ENCODE measurements at regions not wholly inside any gene's neighbourhood (a gene's known extent, or its start where the extent isn't known, plus 50 kb on each side); places are given as distances from the start of the nearest gene placed in this dataset.
"Not testable (repeated sequence)": the region's sequence is repeated elsewhere in the genome, so short reads cannot be mapped to it uniquely, and the experiment has no call there.

DNA sequence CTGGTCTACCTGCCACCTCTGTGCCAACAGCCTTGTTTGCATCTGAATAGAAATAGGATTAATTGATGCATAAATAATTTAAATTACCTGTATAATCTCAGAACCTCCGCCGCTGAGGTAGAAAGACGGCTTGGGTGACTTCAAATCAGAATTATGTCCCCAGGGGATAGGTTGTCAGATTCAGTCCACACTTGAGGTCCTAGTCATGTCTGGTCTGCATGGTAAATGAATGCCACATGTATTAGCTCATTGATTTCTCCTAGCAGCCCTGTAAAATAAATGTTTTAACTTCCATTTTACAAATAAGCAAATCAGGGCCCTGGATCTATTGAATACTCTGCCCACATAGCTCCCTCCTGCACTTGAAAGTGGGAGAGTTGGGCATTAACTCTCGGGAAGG is 368.0 kb upstream of the WWC1 start:
- DNase-seq: no peak

DNA sequence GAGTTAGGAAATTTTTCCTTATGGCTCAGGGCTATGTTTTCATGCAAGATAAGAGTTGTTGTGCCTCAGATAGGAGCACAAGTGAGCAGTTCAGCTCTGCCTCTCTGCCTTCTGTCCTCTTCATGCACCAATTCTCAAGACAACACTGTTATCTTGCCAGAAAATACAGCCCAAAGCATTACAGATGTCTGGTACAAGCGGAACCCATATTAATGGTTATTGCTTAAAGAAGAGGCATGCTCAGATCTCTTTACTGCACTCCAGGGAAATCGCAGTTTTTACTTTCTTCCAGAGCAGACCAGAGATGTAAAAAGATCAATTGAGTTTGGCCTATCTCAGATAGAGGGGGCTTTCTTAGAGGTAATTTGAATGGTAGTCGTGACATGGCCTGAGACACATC is 361.6 kb upstream of the WWC1 start:
- DNase-seq: no peak

DNA sequence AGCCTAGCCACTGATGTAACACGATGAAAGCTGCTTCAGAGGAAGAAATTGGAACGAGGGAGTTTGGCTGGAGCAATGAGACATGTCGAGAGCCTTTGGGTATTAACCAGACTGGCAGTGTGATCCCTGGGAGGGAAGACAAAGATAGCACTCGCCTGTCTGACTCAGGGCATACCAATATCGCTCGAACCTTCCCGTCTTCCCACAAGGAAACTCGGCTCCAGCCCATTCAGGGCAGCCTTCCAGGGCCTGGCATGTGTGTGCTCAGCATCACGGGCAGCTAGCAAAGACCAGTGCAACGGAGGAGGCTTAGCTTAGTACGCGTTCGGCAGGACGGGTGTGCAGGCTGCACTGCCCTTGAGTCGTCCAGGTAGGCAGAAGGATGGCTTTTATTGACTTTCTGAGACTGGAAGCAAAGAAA is 356.9 kb upstream of the WWC1 start:
- peak; percentile 64 for DNase-seq

DNA sequence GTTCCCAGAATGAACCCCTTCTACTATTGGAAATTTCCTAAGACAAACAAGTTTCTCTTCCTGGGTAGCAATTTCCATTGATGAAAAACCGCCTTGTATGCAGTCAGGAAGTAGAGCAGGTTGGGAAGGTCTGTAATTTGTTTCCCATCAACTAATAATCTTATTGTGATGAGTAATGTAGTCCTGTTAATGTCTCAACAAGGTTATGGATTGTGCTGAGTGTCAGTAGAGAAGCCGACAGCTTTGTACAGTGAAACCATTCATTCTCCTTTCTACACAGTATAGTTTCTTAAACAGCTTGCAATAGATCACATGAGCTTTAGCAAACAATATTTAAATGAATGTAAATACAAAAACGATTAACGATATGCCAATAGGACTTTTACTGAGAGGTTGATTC is 355.4 kb upstream of the WWC1 start:
- no peak for DNase-seq

DNA sequence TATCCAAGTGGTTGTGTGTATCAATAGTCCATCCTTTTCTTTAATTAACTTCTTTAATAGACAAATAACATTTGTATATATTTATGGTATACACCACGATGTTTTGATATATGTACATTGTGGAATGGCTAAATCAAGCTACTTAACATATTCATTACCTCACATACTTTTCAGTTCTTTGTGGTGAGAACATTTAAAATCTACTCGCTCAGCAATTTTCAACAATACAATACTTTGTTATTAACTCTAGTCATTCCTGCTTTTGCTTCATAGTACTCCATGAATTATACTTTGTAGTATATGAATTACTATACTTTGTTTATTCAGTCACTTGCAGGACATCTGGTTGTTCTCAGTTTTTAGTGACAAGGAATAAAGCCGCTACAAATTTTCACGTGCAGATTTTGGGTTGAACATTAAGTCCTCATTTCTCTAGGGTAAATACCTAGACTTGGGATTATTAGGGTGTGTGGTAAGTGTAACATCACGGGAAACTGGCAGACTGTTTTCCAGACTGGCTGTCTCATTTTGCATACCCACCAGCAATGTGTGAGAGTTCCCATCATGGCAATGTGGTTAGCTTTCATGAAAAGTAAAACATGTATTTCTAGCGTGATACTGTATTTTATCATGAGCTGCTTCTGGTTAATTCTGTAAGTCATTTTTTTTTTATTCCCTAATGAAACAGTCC is 354.4 kb upstream of the WWC1 start:
- no peak for DNase-seq

DNA sequence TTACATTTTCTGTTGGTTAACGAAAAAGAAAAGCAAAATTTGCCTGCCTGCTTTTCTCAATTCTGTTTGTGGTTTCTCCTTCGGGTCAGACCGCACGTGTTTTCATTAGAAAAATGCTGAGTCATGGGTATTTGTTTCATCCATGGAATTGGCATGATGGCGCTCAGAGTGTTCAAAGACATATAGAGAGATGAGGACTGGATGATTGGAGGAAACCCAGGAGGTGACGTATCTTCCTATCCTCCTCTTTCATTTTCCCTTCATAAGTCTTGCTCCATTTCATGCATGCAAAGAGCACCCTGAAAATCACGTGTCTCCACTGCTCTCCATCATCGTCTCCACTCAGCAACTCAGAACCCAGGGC is 353.8 kb upstream of the WWC1 start:
- DNase-seq: no peak

DNA sequence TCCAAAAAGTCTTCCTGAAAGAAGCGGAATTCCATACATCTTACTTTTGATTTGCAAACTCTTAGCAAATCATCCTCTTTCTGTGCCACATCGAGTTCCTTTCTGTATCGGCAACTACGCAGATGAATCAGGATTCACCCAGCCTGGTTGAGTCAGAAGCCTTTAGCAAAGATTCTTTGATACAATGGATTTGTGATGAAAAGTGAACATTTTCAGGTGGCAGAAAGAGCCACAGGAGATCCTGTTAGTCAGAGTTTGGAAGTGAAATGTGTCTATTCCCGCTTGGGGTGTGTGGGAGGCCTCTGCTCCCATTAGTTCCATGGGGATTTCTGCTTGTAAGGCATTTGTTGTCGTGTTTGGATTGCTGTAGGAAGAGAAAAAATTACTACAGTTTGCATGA is 351.8 kb upstream of the WWC1 start:
- DNase-seq: no peak

DNA sequence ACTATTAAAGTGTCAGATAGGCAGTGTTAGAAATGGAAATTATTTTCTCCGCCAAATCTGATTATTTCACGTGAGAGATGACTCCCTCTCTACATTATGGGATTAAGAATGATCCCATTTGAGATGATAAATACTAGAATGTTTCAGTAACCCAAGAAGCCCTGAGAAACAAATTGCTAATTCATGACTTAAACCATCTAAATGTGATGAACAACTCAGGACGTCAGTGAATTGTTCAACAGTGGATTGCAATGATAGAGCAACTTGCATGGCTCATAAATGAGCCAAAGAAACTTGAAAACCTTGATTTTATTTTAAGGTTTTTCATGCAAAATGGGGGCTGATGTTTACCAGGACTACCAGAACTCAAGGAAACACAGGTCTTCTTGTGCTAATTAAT is 350.5 kb upstream of the WWC1 start:
- no peak for DNase-seq

DNA sequence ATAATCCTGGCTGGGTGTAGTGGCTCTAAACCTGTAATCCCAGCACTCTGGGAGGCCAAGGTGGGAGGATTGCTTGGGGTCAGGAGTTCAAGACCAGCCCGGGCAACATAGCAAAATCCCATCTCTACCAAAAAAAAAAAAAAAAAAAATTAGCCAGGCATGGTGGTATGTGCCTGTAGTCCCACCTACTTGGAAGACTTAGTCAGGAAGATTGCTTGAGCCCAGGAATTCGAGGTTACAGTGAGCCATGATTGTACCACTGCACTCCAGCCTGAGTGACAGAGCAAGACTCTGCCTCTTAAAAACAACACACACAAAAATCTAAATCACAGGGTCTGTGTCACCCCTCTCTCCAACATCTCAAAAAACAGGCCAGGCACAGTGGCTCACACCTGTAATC is 349.9 kb upstream of the WWC1 start:
- DNase-seq: not testable (repeated sequence)

DNA sequence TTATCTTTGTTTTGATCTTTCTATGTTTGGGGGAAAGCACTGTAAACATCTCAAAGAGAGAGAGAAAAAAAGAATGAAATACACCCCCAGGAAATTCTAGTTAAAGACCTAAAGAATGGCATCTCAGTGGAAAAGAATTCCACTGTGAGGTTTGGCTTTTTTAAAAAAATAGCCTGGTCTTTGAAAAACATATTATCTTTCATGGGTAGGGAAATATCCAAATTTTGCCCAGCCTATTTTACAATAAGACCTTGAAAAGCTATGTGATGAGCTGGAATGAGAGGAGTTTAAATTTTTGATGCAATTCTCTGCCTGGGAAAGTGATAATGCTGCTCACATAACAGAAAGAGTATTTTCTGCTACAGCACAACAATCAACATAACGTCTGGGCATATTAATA is 348.1 kb upstream of the WWC1 start:
- DNase-seq: no peak

DNA sequence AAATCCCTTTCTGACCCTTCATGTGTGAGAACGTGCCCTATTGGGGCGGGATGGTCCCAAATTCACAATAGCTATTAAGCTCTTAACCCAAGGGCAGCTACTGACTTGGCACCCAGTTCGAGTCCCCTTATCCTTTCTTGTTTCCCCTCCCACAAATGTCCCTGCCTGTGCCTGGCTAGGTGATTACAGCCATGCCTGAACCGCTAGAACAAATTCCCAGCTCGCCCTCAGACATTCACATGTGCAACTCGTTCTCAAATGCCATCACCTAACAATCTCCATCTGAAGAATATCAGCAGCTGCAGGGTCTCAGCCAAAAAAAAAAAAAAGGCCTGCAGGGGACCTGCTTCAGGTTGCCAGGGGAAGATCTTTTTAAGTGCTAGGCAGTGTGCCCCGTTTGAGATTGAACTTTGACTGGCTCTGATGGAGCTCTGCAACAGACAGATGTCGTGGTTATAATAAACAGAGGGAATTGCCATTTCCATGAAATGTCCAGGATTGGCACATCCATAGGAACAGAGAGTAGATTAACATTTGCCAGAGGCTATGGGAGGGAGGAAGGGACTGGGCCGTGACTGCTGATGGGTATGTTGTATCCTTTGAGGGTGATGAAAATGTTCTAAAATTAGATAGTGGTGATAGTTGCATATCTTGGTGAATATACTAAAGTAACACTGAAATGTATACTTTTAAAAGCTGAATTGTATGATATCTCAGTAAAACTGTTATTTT is 347.2 kb upstream of the WWC1 start:
- DNase-seq: no peak

DNA sequence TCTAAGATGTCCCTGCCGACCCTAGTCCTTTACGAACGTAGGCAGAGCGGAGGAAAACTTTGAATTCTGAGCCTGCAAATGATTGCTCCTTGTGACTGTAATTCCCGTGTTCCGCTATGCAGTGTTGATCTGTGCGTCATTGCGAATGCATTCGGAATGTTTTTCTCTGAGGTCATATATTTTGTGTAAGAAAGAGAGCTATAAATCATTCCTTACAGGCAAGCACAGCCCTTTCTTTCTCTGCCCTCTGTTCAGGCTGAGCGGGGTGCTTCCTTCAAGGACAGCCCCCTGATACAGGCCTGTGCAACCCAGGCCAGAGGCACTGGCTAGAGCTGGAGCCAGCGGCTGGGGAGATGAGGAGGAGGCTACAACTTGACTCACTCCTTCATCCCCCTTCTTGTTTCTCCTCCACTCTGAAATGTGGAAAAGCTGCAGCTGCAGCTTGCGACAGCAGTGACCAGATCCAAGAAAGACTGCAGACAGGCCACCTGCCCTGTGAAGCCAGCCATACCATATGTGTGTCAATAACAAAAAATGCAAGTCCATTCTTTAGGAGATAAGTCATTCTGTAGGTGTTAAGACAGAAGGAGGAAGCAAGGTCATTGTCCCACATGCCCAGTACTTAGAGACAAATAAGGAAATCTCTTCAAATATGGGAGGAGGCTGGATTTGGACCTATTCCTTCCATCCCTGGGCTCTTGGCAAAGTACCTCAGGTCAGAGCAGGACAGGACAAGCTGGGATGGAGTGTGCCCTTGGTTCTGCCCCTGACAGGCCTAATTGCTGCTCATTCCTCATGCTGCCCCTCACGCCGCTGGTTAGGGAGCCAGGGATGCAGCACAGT is 345.7 kb upstream of the WWC1 start:
- peak; percentile 92 for DNase-seq

DNA sequence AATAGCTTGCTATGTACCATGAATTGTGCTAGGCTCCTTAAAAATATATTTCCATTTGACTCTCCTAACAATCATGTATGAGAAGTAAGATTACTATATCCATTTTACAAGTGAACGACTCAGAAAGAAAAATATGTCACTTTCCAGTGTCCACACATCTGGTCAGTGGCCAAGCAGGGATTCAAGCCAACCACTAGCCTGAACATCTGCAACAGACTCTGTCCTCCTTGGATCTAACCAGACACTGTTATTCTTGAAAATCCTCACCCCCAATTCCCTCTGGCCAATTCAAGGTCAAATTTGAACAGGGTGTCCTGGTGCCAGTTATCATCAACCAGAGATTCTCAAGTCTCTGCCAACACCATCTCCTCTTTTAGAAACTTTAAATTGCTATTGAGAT is 344.1 kb upstream of the WWC1 start:
- DNase-seq: no peak

DNA sequence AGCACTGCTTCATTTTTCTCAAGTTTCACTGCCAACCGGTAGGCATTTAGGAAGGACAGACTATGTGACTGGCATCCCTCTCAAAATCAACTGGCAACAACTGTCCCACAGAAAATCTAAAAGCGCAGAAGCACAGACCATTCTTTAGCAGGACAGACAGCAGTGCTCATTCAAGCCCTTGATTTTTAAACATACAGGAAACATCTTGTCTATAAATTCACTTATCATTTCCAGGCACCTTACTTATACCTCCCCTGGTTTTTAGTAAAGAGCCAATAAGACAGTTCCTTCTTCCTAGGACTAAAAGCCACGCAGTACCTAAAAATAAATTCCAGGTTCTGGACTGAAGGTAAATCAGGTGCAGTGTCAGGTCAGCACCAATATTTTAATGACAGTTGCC is 343.2 kb upstream of the WWC1 start:
- no peak for DNase-seq

DNA sequence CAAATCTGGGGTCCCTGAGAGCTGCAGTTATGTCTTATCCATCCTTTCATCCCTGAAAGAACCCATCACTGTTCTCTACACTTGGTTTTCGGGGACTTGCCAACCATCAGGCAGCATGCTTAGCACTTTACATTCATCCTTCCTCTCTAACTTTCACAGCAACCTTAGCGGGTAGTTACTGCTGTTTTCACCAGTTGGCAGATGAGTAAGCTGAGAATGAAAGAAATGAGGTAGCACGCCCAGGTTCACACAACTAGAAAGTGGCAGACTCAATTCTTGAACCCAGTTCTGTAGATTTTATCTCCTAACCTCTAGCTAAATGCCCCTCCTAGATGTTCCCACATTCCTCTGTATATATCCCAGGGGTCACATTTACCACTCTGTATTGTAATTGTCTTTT is 342.0 kb upstream of the WWC1 start:
- DNase-seq: no peak

DNA sequence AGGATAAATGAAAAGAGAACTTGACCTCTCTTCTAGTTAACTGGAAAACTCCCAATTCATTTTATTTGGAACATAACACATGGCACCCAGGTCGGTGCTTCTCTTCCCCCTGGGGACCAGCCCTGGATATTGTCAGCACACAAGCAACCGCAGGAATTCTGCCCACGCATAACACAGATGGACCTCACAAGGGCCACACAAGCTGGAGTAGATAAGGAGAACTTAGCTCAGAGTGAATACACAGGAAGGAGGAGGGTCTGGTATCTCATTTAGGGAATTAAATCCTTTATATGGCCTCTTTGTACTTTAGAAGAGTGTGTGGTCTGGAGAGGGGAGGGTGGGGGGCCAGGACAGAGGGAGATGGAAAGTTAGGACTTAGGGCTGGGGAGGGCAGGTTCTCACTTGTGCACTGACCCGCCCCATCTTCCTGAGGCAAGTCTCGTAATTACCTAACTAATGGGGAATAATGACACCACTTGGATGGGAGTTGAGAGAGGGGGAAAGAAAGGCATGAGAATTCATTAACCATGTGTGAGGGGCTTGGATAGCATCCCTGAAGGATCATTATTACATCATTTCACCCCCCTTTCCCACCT is 341.2 kb upstream of the WWC1 start:
- DNase-seq: peak; percentile 88

DNA sequence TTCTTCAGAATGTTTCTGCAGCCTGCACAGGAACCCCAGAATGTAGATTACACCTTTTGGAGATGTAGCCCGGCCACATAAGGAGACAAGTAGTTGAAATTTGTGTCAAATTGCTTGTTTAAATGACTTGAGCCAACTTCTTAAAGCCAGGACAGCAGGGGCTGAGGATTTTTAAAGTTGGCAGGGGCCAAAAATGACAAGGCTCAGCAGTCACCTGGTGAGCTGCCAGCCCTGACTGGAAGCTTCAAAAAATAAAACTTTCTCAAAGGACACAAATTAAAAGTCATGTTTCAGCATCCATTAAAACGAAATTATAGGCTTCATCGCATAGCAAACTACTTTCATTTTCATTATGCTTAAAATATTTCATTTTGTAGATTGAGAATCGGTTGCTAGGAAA is 340.3 kb upstream of the WWC1 start:
- DNase-seq: no peak

DNA sequence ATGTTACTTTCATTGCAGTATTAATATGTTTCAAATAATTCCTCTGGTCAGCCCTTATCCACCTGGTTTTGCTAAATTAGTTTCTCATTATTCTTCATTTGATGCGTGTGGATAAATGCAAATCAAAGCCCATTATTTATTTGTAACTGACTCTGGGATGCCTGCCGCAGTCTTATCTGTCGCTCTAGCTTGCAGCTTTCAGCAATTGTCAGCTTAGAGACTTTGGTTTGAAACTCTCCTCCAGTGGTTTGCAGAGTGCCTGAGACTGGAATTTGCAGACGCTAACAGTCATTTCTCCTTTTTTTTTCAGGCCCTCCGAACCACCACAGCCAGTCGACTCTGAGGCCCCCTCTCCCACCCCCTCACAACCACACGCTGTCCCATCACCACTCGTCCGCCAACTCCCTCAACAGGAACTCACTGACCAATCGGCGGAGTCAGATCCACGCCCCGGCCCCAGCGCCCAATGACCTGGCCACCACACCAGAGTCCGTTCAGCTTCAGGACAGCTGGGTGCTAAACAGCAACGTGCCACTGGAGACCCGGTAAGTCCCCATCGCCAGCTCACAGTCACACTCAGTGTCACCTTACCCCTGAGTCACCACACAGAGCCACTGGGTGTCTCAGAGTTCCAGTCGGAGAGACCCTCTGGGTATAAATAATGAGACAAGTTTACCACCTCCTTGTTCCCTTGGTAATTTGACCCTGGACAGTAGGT is 339.0 kb upstream of the WWC1 start:
- DNase-seq: peak; percentile 93

DNA sequence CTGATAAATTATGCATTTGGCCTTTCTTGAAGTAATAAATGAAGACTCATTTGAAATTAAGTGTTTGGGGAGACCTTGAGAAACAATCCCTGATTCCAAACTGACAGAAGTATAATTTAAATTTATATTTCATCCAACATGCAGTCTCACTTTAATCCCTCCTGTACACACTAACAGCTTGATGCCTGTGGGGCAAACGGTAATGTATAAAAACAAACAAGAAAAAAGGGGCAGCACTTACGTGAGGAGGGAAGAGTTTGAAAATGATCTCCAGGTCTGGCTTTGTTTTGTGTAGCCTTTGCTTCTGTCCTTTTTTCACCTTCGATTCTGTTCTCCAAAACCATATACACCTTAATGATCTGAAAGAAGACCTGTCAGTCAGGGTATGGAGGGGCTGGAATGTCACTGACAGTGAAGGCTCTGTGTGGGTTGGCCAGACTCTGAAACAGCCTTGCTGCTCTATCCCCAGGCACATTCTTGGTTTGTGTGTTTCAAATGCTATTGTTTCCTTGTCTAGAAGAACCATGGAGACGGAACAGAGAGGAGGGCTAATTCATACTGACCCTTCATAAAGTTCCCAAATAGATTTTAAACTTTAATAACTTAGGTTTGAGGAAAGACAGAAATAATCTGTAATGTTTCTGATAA is 338.2 kb upstream of the WWC1 start:
- peak; percentile 93 for DNase-seq

DNA sequence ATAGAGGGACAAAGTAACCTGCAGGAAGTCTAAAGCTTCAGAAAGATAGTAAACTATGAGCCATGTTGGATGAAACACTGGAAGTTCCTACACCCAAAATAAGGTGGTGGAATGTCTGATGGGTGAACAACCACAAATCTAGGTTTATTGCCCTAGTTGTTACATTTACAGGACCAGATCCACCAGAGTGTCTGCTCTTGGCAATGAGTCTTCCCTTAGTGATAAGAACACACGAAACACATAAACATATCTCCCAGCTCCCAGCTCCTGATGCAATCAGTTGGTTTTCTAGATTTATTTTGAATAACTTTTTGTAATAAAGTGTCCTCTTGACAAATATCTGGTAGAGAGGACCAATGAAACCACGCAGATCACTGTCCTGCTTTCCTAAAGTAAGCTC is 329.7 kb upstream of the WWC1 start:
- no peak for DNase-seq

DNA sequence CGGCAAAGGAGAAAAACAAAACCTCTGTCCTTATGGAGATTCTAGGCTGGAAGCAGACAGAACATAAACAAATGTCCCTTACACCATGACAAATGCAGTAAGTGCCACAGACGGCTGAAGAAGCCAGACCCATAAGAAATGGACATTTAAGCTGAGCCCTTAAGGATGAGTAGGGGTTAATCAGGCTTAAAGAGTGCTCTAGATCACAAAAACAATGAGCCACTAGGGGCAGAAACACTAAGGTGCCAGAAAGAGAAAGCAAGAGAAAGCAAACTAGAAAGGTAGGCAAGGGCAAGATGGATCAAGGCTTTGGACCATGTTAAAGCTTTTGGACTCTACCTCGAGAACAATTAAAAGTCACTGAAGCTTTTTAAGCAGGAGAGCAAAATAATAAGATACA is 326.9 kb upstream of the WWC1 start:
- no peak for DNase-seq

DNA sequence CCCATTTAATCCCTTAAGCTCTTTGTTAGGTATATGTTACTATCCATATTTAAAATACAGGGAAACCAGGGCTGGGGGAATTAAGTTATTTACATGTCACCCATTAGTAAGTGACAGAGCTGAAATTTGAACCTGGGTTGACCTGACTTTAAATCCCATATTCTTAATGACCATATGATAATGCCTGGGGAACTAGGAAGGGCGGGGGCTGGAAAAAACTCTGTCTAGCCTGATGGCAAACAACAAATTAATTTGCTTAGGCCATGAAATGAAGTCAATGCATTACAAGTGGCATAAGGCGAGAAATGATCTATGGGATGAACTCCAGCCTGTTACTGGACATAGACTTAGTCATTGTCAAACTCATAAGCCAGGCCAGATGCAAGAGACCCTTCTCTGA is 325.7 kb upstream of the WWC1 start:
- DNase-seq: no peak

Measured in islet precursor cell (in vitro differentiated cells).